Caco-2 (cell line): ENCODE measurements at regions not wholly inside any gene's neighbourhood (a gene's known extent, or its start where the extent isn't known, plus 50 kb on each side); places are given as distances from the start of the nearest gene placed in this dataset.

ENCODE experiments used
- BruUV-seq: library from RNA; stranded (reverse); fragments of 400-500 nt; replicated peaks from 2 replicates; lab custom pipeline; 2021; lab: Mats Ljungman, UMichigan
- CTCF ChIA-PET: fragments of 300-600 bp; sonication (Branson Sonifier 250); formaldehyde crosslinking; loops from one replicate; lab custom pipeline; 2022; ENCODE audit warnings: antibody characterized with exemption; lab: Charles Lee
- POLR2A ChIA-PET: fragments of 300-600 bp; sonication (Branson Sonifier 250); formaldehyde crosslinking; loops from one replicate; lab custom pipeline; 2022; ENCODE audit warnings: antibody characterized with exemption; lab: Charles Lee
- DNase-seq, 2 experiments: peaks; one replicate each; pipeline versions ENCODE4 v3.0.0 to v3.0.0-alpha.2; 2020 to 2022
- H3K27me3 ChIP-seq: replicated peaks from 2 replicates; pipeline ENCODE4 v1.6.0; 2011; ENCODE audit warnings: low read length; ENCODE audit not compliant: control insufficient read depth, insufficient read depth
- H3K36me3 ChIP-seq: 2 replicates; pipeline ENCODE4 v1.5.1; 2011; ENCODE audit warnings: low read length; ENCODE audit not compliant: control insufficient read depth, insufficient read depth
- H3K4me1 ChIP-seq: fragments of 250-450 bp; sonication (Bioruptor Pico); 2 replicates; pipeline ENCODE4 v1.5.1; 2020; ENCODE audit warnings: mild to moderate bottlenecking
- H3K4me3 ChIP-seq: 2 replicates; pipeline ENCODE4 v1.5.1; 2011; ENCODE audit warnings: low read depth, mild to moderate bottlenecking, control low read depth, low read length
- H3K9me3 ChIP-seq: fragments of 250-450 bp; sonication (Bioruptor Pico); 2 replicates; pipeline ENCODE4 v1.5.1; 2020; ENCODE audit warnings: mild to moderate bottlenecking, moderate library complexity
- H3K27ac Mint-ChIP-seq: one replicate; pipeline ENCODE4 v1.8.0; 2022; ENCODE audit warnings: mixed read lengths; ENCODE audit not compliant: unreplicated experiment
- H3K27me3 Mint-ChIP-seq: one replicate; pipeline ENCODE4 v1.8.0; 2022; ENCODE audit warnings: mixed read lengths; ENCODE audit not compliant: insufficient read depth, unreplicated experiment
- H3K36me3 Mint-ChIP-seq: one replicate; pipeline ENCODE4 v1.8.0; 2022; ENCODE audit warnings: mild to moderate bottlenecking, mixed read lengths; ENCODE audit not compliant: insufficient read depth, unreplicated experiment
- H3K4me1 Mint-ChIP-seq: one replicate; pipeline ENCODE4 v1.8.0; 2022; ENCODE audit warnings: low read depth, mixed read lengths; ENCODE audit not compliant: unreplicated experiment
- H3K4me3 Mint-ChIP-seq: one replicate; pipeline ENCODE4 v1.8.0; 2022; ENCODE audit warnings: mild to moderate bottlenecking, moderate library complexity, mixed read lengths; ENCODE audit not compliant: unreplicated experiment
- H3K9me3 Mint-ChIP-seq: one replicate; pipeline ENCODE4 v1.8.0; 2022; ENCODE audit warnings: mixed read lengths; ENCODE audit not compliant: unreplicated experiment
- intact Hi-C: fragments of 100-400 bp; cut with micrococcal nuclease; formaldehyde crosslinking; loops from one replicate; pipeline ENCODE4 v1.10.0; 2022; ENCODE audit not compliant: unreplicated experiment
- TF ChIP-seq, protein P1 (sequence below), 2 experiments: fragments of 200-600 bp in 1 of 2; IDR thresholded peaks; 1 replicate in 1 of 2; 2 replicates in 1 of 2; pipeline versions ENCODE4 v1.5.1 to v1.8.0; 2011 to 2022; ENCODE audit warnings: antibody characterized with exemption in 1 of 2, control low read depth in 1 of 2, inconsistent platforms in 1 of 2, low read depth in 1 of 2, low read length in 1 of 2, mild to moderate bottlenecking in 1 of 2, moderate library complexity in 1 of 2; ENCODE audit not compliant: insufficient read depth in 1 of 2, severe bottlenecking in 1 of 2, unreplicated experiment in 1 of 2

DNA sequence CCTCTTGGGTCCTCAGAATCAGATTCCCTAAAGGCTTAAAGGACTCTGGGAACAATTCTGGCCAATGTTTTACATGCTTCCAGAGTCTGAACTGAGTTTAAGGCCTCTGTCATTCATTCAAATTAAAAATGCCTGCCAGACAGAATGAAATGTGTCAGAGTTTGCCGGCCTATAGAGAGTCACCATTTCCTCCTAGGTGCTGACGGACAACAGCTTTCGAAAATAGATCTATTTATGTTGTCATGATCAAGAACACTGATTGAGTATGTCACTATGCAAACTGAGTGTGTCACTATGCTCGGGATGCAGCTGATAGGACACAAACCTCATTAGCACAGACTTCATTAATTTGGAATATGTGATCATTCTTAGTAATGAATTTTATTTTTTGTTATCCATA is 151.4 kb upstream of the TMCC3 start:
- Mint-ChIP-seq H3K36me3 (no peaks in the 10 kb centered on the region), H3K4me1 (no peaks in the 10 kb centered on the region), H3K9me3 (no peaks in the 10 kb centered on the region), H3K27me3 (no peaks in the 10 kb centered on the region), H3K27ac (no peak overlapping the region), H3K4me3 (no peak overlapping the region)
- Histone ChIP-seq H3K9me3 (no peaks in the 10 kb centered on the region), H3K4me1 (no peaks in the 10 kb centered on the region), H3K36me3 (no peaks in the 10 kb centered on the region), H3K4me3 (no peak overlapping the region), H3K27me3 (no peaks in the 10 kb centered on the region)
- no peak for DNase-seq
- CTCF ChIA-PET: no interaction called here
- intact Hi-C loops: no loop called here
- BruUV-seq: no TSS peak
- POLR2A ChIA-PET: no interaction called here
- TF ChIP-seq, protein P1, sequence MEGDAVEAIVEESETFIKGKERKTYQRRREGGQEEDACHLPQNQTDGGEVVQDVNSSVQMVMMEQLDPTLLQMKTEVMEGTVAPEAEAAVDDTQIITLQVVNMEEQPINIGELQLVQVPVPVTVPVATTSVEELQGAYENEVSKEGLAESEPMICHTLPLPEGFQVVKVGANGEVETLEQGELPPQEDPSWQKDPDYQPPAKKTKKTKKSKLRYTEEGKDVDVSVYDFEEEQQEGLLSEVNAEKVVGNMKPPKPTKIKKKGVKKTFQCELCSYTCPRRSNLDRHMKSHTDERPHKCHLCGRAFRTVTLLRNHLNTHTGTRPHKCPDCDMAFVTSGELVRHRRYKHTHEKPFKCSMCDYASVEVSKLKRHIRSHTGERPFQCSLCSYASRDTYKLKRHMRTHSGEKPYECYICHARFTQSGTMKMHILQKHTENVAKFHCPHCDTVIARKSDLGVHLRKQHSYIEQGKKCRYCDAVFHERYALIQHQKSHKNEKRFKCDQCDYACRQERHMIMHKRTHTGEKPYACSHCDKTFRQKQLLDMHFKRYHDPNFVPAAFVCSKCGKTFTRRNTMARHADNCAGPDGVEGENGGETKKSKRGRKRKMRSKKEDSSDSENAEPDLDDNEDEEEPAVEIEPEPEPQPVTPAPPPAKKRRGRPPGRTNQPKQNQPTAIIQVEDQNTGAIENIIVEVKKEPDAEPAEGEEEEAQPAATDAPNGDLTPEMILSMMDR (IDR thresholded peaks at IDR 0.05; ENCODE audit: insufficient read depth in 1 of 2, low read depth in 1 of 2, low read length in 1 of 2, severe bottlenecking in 1 of 2, unreplicated experiment in 1 of 2): no peak

DNA sequence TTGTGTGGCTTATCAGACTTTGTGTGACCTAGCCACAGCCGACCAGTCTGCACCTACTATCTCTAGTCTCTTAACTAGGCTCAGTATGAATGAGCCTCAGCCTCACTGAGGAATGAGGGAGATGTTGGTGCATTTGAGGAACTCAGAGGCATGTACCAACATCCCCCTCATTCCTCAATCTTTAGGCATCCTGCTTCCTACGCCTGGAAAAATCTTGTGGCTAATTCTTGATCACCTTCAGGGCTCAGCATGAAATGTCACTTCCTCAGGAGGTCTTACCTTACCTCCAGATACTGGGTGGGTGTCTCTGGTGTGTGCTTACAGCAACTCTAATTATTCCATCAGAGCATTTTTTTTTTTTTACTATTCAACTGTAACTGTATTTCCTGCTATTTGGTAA is 148.8 kb upstream of the TMCC3 start:
- H3K9me3 ChIP-seq: no peaks in the 10 kb centered on the region
- Mint-ChIP-seq H3K4me1 (no peaks in the 10 kb centered on the region), H3K27me3 (no peaks in the 10 kb centered on the region), H3K4me3 (no peak overlapping the region), H3K27ac (no peak overlapping the region), H3K36me3 (no peaks in the 10 kb centered on the region), H3K9me3 (no peaks in the 10 kb centered on the region)
- intact Hi-C loops: no loop called here
- DNase-seq: no peak
- CTCF ChIA-PET: no interaction called here
- POLR2A ChIA-PET: no interaction called here
- no peaks in the 10 kb centered on the region for H3K36me3 ChIP-seq
- no TSS peak for BruUV-seq
- H3K27me3 ChIP-seq: no peaks in the 10 kb centered on the region
- H3K4me1 ChIP-seq: no peaks in the 10 kb centered on the region
- H3K4me3 ChIP-seq: no peak overlapping the region
- TF ChIP-seq, protein P1 (IDR thresholded peaks at IDR 0.05; ENCODE audit: insufficient read depth in 1 of 2, low read depth in 1 of 2, low read length in 1 of 2, severe bottlenecking in 1 of 2, unreplicated experiment in 1 of 2): no peak

DNA sequence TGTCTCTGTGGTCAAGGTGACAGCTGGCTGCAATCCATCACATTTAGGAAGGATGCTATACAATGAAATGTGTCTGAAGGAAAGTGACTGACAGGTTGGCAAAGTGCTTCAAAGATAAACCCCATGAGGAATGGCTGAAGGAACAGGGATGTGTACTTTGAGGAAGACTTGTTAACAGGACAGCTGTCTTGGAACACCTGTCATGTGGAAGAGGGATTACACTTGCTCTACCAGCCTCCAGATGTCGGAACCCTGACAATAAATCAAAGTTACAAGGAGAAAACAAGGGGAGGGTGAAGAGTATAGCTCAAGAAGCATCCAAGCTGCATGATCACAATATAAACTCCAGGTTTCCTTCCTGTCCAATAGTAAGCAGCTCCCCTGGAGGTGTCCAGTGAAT is 147.8 kb upstream of the TMCC3 start:
- TF ChIP-seq, protein P1 (IDR thresholded peaks at IDR 0.05; ENCODE audit: insufficient read depth in 1 of 2, low read depth in 1 of 2, low read length in 1 of 2, severe bottlenecking in 1 of 2, unreplicated experiment in 1 of 2): no peak
- intact Hi-C loops: no loop called here
- peaks cover 1% of the 10 kb centered on the region for H3K4me1 Mint-ChIP-seq
- no peak overlapping the region for H3K27ac Mint-ChIP-seq
- no peak overlapping the region for H3K4me3 ChIP-seq
- H3K27me3 ChIP-seq: no peaks in the 10 kb centered on the region
- no peaks in the 10 kb centered on the region for H3K27me3 Mint-ChIP-seq
- no peak overlapping the region for H3K4me3 Mint-ChIP-seq
- H3K4me1 ChIP-seq: no peaks in the 10 kb centered on the region
- no peaks in the 10 kb centered on the region for H3K9me3 ChIP-seq
- POLR2A ChIA-PET: no interaction called here
- no peak for DNase-seq
- CTCF ChIA-PET: no interaction called here
- BruUV-seq: no TSS peak
- H3K9me3 Mint-ChIP-seq: no peaks in the 10 kb centered on the region
- no peaks in the 10 kb centered on the region for H3K36me3 ChIP-seq
- no peaks in the 10 kb centered on the region for H3K36me3 Mint-ChIP-seq
